ENCODE measurements at regions not wholly inside any gene's neighbourhood (a gene's known extent, or its start where the extent isn't known, plus 50 kb on each side); places are given as distances from the start of the nearest gene placed in this dataset.

DNA sequence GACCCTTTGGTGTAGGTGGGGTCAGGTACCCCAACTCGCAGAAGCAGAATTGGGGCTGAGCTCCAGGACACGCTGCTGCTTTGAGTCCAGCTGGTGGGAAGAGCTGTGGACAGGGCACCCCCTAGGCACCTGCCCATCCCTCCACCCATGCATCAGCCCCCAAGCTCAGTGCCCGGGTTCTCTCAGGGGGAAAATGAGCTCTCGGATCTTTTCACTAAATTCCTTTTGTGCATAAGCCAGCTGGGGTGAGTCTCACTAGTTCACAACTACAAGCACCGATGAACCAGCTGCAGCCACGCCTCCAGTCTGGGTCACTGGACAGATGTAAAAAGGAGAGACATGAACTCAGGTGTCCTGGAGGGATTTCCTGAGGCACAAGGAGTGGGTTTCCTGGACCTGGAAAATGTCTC, 286.8 kb downstream of the CRLF2 start:
- TF ChIP-seq, protein P1, sequence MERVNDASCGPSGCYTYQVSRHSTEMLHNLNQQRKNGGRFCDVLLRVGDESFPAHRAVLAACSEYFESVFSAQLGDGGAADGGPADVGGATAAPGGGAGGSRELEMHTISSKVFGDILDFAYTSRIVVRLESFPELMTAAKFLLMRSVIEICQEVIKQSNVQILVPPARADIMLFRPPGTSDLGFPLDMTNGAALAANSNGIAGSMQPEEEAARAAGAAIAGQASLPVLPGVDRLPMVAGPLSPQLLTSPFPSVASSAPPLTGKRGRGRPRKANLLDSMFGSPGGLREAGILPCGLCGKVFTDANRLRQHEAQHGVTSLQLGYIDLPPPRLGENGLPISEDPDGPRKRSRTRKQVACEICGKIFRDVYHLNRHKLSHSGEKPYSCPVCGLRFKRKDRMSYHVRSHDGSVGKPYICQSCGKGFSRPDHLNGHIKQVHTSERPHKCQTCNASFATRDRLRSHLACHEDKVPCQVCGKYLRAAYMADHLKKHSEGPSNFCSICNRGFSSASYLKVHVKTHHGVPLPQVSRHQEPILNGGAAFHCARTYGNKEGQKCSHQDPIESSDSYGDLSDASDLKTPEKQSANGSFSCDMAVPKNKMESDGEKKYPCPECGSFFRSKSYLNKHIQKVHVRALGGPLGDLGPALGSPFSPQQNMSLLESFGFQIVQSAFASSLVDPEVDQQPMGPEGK (CRISPR knock-in tag; IDR thresholded peaks at IDR 0.05; ENCODE audit: borderline replicate concordance): no peak
- TF ChIP-seq RARB (CRISPR knock-in tag; IDR thresholded peaks at IDR 0.05) (no peak), ZNF70 (CRISPR knock-in tag; IDR thresholded peaks at IDR 0.05) (no peak), SNAI2 (CRISPR knock-in tag; IDR thresholded peaks at IDR 0.05) (no peak), ZFP30 (CRISPR knock-in tag; IDR thresholded peaks at IDR 0.05) (no peak), ZFP3 (CRISPR knock-in tag; IDR thresholded peaks at IDR 0.05) (no peak), TCF4 (CRISPR knock-in tag; IDR thresholded peaks at IDR 0.05; ENCODE audit: borderline replicate concordance) (no peak), ISL1 (CRISPR knock-in tag; IDR thresholded peaks at IDR 0.05) (no peak), ESRRG (CRISPR knock-in tag; IDR thresholded peaks at IDR 0.05) (no peak)
- TF ChIP-seq, protein P2, sequence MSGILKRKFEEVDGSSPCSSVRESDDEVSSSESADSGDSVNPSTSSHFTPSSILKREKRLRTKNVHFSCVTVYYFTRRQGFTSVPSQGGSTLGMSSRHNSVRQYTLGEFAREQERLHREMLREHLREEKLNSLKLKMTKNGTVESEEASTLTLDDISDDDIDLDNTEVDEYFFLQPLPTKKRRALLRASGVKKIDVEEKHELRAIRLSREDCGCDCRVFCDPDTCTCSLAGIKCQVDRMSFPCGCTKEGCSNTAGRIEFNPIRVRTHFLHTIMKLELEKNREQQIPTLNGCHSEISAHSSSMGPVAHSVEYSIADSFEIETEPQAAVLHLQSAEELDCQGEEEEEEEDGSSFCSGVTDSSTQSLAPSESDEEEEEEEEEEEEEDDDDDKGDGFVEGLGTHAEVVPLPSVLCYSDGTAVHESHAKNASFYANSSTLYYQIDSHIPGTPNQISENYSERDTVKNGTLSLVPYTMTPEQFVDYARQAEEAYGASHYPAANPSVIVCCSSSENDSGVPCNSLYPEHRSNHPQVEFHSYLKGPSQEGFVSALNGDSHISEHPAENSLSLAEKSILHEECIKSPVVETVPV (CRISPR knock-in tag; IDR thresholded peaks at IDR 0.05): no peak
- TF ChIP-seq, protein P3, sequence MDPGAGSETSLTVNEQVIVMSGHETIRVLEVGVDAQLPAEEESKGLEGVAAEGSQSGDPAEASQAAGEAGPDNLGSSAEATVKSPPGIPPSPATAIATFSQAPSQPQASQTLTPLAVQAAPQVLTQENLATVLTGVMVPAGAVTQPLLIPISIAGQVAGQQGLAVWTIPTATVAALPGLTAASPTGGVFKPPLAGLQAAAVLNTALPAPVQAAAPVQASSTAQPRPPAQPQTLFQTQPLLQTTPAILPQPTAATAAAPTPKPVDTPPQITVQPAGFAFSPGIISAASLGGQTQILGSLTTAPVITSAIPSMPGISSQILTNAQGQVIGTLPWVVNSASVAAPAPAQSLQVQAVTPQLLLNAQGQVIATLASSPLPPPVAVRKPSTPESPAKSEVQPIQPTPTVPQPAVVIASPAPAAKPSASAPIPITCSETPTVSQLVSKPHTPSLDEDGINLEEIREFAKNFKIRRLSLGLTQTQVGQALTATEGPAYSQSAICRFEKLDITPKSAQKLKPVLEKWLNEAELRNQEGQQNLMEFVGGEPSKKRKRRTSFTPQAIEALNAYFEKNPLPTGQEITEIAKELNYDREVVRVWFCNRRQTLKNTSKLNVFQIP (CRISPR knock-in tag; IDR thresholded peaks at IDR 0.05; ENCODE audit: borderline replicate concordance, low read depth): no peak
